ENCODE measurements at regions not wholly inside any gene's neighbourhood (a gene's known extent, or its start where the extent isn't known, plus 50 kb on each side); places are given as distances from the start of the nearest gene placed in this dataset.

- no peak for TF ChIP-seq JUN (IDR thresholded peaks at IDR 0.05; ENCODE audit: borderline replicate concordance, insufficient read depth, insufficient read length, low read depth)
- TF ChIP-seq POLR2AphosphoS5 (IDR thresholded peaks at IDR 0.05; ENCODE audit: insufficient read depth, low read depth, low read length): no peak
- no peak for TF ChIP-seq FOS (IDR thresholded peaks at IDR 0.05; ENCODE audit: borderline replicate concordance, insufficient read depth, low read length)
- TF ChIP-seq POLR2A (IDR thresholded peaks at IDR 0.05; ENCODE audit: low read depth, low read length): no peak
- no peak for TF ChIP-seq MYC (IDR thresholded peaks at IDR 0.05; ENCODE audit: low read depth, low read length)
- no peak for TF ChIP-seq EZH2 (IDR thresholded peaks at IDR 0.05; ENCODE audit: borderline replicate concordance, low read depth, low read length, severe bottlenecking)
- no peak for TF ChIP-seq GATA2 (IDR thresholded peaks at IDR 0.05; ENCODE audit: insufficient read depth, insufficient read length, low read depth, low read length)
- TF ChIP-seq CTCF (IDR thresholded peaks at IDR 0.05; ENCODE audit: extremely low read depth in 1 of 2, insufficient read depth in 1 of 2, low read depth in 1 of 2, low read length in 2 of 2): no peak
- no peak for TF ChIP-seq MAX (IDR thresholded peaks at IDR 0.05; ENCODE audit: insufficient read depth, insufficient read length)
- CTCF ChIA-PET: no interaction called here
- FAIRE-seq: no peak
These were observed 250.1 kb downstream of the TBXT start for GRCh38 chr6:165917576-165917975.

More at GRCh38 chr6:165917576-165917975, 250.1 kb downstream of the TBXT start:
- intact Hi-C loops (cut with micrococcal nuclease) (no loop called here), dilution Hi-C loops (cut with MboI; ENCODE audit: extremely low pct_ligation_motif_present, low sequenced_read_pairs) (no loop called here)
- no peaks in the 10 kb centered on the region for H4K20me1 ChIP-seq (replicated peaks; ENCODE audit: control insufficient read depth, extremely low read depth, insufficient read depth, low read length)
- no peaks in the 10 kb centered on the region for H3K36me3 ChIP-seq (ENCODE audit: control insufficient read depth in 2 of 2, extremely low read depth in 1 of 2, insufficient read depth in 2 of 2, low read length in 2 of 2)
- no peak overlapping the region for H3K4me3 ChIP-seq (replicated peaks in 1 of 3; ENCODE audit: insufficient read depth in 1 of 3, low read depth in 1 of 3, low read length in 3 of 3)
- H3K27me3 ChIP-seq (ENCODE audit: control insufficient read depth in 2 of 2, insufficient read depth in 2 of 2, low read length in 2 of 2): no peaks in the 10 kb centered on the region
- H3K4me1 ChIP-seq (ENCODE audit: control insufficient read depth, extremely low read depth, insufficient read depth, low read length): no peaks in the 10 kb centered on the region
- H2AFZ ChIP-seq (ENCODE audit: low read depth, low read length): no peak overlapping the region
- no peak overlapping the region for H3K9ac ChIP-seq (replicated peaks; ENCODE audit: extremely low read depth, insufficient read depth, low read length)
- BruUV-seq (replicated peaks): no TSS peak
- no peak for DNase-seq (ENCODE audit: low read depth, low spot score)
- no peaks in the 10 kb centered on the region for H3K79me2 ChIP-seq (ENCODE audit: control insufficient read depth, insufficient read depth, low read length)
- no peak overlapping the region for H3K4me2 ChIP-seq (ENCODE audit: insufficient read depth, low read length)
- H3K9me3 ChIP-seq (replicated peaks; ENCODE audit: control insufficient read depth, insufficient read depth, low read length): no peaks in the 10 kb centered on the region
- POLR2A ChIA-PET: no interaction called here
- H3K27ac ChIP-seq (ENCODE audit: insufficient read depth, low read depth, low read length): no peak overlapping the region
- no peaks in the 10 kb centered on the region for H3K9me1 ChIP-seq (replicated peaks; ENCODE audit: control insufficient read depth, extremely low read depth, insufficient read depth, low read length)

All from endothelial cell of umbilical vein (primary cell).